GM12878 (cell line): ENCODE measurements at regions not wholly inside any gene's neighbourhood (a gene's known extent, or its start where the extent isn't known, plus 50 kb on each side); places are given as distances from the start of the nearest gene placed in this dataset.

Experiments used
- ASH2L ChIP-seq: fragments of 300-600, 200-600 bp; sonication (generic); IDR thresholded peaks from 2 replicates; pipeline ENCODE4 v1.6.1; 2017; ENCODE audit warnings: low read depth, mild to moderate bottlenecking, borderline replicate concordance
- ATF3 ChIP-seq: IDR thresholded peaks from 2 replicates; pipeline ENCODE4 v1.6.1; 2011; ENCODE audit warnings: low read depth, mild to moderate bottlenecking, low read length, moderate library complexity, borderline replicate concordance; ENCODE audit errors: extremely low read depth
- CTCF ChIP-seq, 3 experiments: IDR thresholded peaks in 2 of 3; conservative IDR thresholded peaks in 1 of 3; 2 replicates each; pipeline ENCODE4 v1.5.1; 2011; ENCODE audit warnings: low read depth in 3 of 3, low read length in 3 of 3, mild to moderate bottlenecking in 3 of 3, control low read depth in 2 of 3, moderate library complexity in 2 of 3, inconsistent platforms in 1 of 3, mixed read lengths in 1 of 3; ENCODE audit not compliant: control insufficient read depth in 2 of 3, insufficient read depth in 1 of 3; ENCODE audit errors: extremely low read depth in 1 of 3
- EZH2 ChIP-seq: IDR thresholded peaks from 2 replicates; pipeline ENCODE4 v1.6.1; 2012; ENCODE audit warnings: low read depth, mild to moderate bottlenecking, control low read depth, inconsistent platforms, low read length, borderline replicate concordance; ENCODE audit not compliant: control insufficient read depth
- FOXK2 ChIP-seq: fragments of 450-650 bp; IDR thresholded peaks from 2 replicates; pipeline ENCODE4 v1.6.1; 2017; ENCODE audit warnings: mild to moderate bottlenecking, moderate library complexity
- KDM1A ChIP-seq: fragments of 200-600 bp; sonication (generic); IDR thresholded peaks from 2 replicates; pipeline ENCODE4 v1.6.1; 2016; ENCODE audit warnings: borderline replicate concordance
- NFYA ChIP-seq: IDR thresholded peaks from 2 replicates; pipeline ENCODE4 v1.6.1; 2011; ENCODE audit warnings: low read depth, mild to moderate bottlenecking, low read length, improper control_type of control experiment, borderline replicate concordance
- NFYB ChIP-seq: IDR thresholded peaks from 2 replicates; pipeline ENCODE4 v1.6.1; 2011; ENCODE audit warnings: low read depth, mild to moderate bottlenecking, low read length, improper control_type of control experiment, moderate library complexity; ENCODE audit not compliant: insufficient read depth
- SUZ12 ChIP-seq: fragments of 200-600 bp; sonication (generic); IDR thresholded peaks from one replicate; pipeline ENCODE4 v1.6.1; 2018; ENCODE audit warnings: antibody characterized with exemption, mild to moderate bottlenecking; ENCODE audit not compliant: unreplicated experiment
- ZNF592 ChIP-seq: fragments of 450-650 bp; IDR thresholded peaks from 2 replicates; pipeline ENCODE4 v1.6.1; 2017; ENCODE audit warnings: mild to moderate bottlenecking, moderate library complexity

GRCh38 chrX:39875834-39876628 lies 221.7 kb downstream of the BCOR start:
- TF ChIP-seq ASH2L (no peak), KDM1A (no peak), SUZ12 (no peak), ZNF592 (no peak), FOXK2 (no peak), EZH2 (no peak), CTCF (IDR thresholded peaks at IDR 0.05 in 2 of 3, conservative IDR thresholded peaks at IDR 0.05 in 1 of 3; ENCODE audit: control insufficient read depth in 2 of 3, extremely low read depth in 1 of 3, insufficient read depth in 1 of 3, low read depth in 3 of 3, low read length in 3 of 3) (no peak), NFYB (no peak), ATF3 (no peak), NFYA (no peak)
